HepG2 (cell line): ENCODE measurements at regions not wholly inside any gene's neighbourhood (a gene's known extent, or its start where the extent isn't known, plus 50 kb on each side); places are given as distances from the start of the nearest gene placed in this dataset.

Experiments used
- CENPBD1 ChIP-seq: sonication (generic); formaldehyde crosslinking; IDR thresholded peaks from 2 replicates; pipeline ENCODE4 v1.8.0; 2022; ENCODE audit warnings: missing genetic modification reagents, low read depth, mild to moderate bottlenecking, borderline replicate concordance
- CTCF ChIP-seq: sonication (generic); formaldehyde crosslinking; IDR thresholded peaks from 2 replicates; pipeline ENCODE4 v1.5.0; 2020; ENCODE audit warnings: mild to moderate bottlenecking, missing genetic modification reagents, moderate library complexity
- GLMP ChIP-seq: sonication (generic); formaldehyde crosslinking; IDR thresholded peaks from 2 replicates; pipeline ENCODE4 v1.9.0; 2021; ENCODE audit warnings: missing genetic modification reagents, mild to moderate bottlenecking, borderline replicate concordance

GRCh38 chr4:104020641-104021040 lies 300.9 kb upstream of the TACR3 start:
- TF ChIP-seq GLMP (no peak), CENPBD1 (CRISPR knock-in tag) (no peak), CTCF (CRISPR knock-in tag) (no peak)
